ENCODE measurements at regions not wholly inside any gene's neighbourhood (a gene's known extent, or its start where the extent isn't known, plus 50 kb on each side); places are given as distances from the start of the nearest gene placed in this dataset.

DNA sequence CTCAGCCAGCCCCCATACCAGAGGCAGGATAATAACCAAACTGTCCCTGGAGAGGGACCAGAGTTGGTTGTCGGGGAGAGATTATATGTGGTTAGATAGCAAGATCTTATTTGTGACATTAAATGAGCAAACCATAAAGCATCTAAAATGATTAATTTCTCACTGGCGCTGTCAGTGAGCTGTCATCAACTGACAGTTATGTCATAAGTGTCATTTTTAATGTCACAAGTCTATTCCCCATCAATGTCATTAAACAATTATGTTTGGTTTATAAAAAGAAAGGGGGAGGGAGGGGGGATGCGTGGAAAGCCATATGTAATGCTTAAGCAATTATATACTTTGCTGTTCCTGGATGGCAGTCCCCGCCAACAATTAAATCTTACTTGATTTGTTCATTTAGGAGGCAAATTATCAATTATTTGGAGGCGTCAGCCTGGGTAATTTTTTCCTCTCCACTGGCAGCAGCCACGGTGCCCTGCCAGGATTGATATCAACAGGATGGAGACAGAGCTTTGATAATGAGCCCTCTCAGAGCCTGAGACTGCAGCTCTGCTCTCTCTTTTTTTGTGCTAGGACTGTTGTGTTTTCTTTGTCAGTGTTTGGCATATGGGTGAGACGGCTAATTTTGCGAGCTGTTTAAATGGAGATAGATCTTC is 333.6 kb upstream of the CAMK1G start:
- Histone ChIP-seq H3K4me1 (peaks cover 0 to 9% (median 2%) of the 10 kb centered on the region in 4 donors), H3K27ac (no peak overlapping the region), H3K9me3 (no peaks in the 10 kb centered on the region), H3K36me3 (no peaks in the 10 kb centered on the region), H3K4me3 (no peak overlapping the region), H3K27me3 (no peaks in the 10 kb centered on the region)
- WGBS, 2 donors, result 61 to 68% methylated on average over 8 of the region's 8 CpGs
- intact Hi-C loops (cut with DNase I), result no loop called here
- TF ChIP-seq POLR2AphosphoS5 (IDR thresholded peaks at IDR 0.05), result no peak
- no peak for TF ChIP-seq CTCF (IDR thresholded peaks at IDR 0.05)
- no peak for TF ChIP-seq EP300 (IDR thresholded peaks at IDR 0.05)
- no peak for TF ChIP-seq POLR2A (IDR thresholded peaks at IDR 0.05)
- DNase-seq, result no peak

- intact Hi-C loops (cut with DNase I), result no loop called here
- Histone ChIP-seq H3K36me3 (no peaks in the 10 kb centered on the region), H3K27ac (no peak overlapping the region), H3K9me3 (no peaks in the 10 kb centered on the region), H3K27me3 (no peaks in the 10 kb centered on the region), H3K4me1 (peaks cover 0 to 9% (median 2%) of the 10 kb centered on the region in 4 donors), H3K4me3 (no peak overlapping the region)
- DNase-seq, result no peak
- WGBS, 2 donors, result 37 to 88% methylated on average over 4 of the region's 4 CpGs
- no peak for TF ChIP-seq POLR2AphosphoS5 (IDR thresholded peaks at IDR 0.05)
- no peak for TF ChIP-seq EP300 (IDR thresholded peaks at IDR 0.05)
Observed at GRCh38 chr1:209250861-209251636, 332.5 kb upstream of the CAMK1G start.

DNA sequence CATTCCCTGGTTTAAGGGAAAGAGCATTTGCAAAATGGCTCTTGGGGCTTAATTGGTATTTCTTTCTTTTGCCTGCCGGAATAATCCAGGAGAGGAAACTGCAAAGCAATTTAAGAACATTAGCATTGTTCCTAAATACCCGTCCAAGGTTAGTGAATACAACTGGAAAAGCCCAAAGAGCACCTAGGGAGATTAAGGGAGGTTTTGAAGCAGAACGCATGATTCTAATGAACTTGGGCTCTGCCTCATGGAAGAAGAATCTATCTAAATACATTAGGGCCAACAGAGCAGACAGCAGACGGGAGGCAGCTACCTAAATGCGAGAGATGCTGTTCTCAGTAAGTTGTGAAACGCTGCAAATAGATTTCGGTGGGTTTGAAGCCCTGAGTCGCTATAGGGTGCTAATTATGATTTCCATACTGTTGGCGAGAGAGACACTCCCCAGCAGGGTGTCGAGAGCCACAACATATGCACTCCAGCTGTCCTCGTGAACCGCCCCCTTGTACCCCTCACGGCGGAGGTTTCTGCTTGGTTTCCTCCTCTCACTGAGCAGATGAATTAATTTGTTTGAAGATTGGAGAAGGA is 326.7 kb upstream of the CAMK1G start:
- no peak overlapping the region for H3K4me3 ChIP-seq
- H3K27ac ChIP-seq, result no peak overlapping the region
- H3K27me3 ChIP-seq, result no peaks in the 10 kb centered on the region
- peaks cover 0 to 5% (median under 1%) of the 10 kb centered on the region in 4 donors for H3K9me3 ChIP-seq
- no peaks in the 10 kb centered on the region for H3K4me1 ChIP-seq
- no peaks in the 10 kb centered on the region for H3K36me3 ChIP-seq
- WGBS, 2 donors, result 90 to 91% methylated on average over 14 of the region's 14 CpGs
- intact Hi-C loops (cut with DNase I), result no loop called here
- DNase-seq, result no peak
- no peak for TF ChIP-seq POLR2AphosphoS5 (IDR thresholded peaks at IDR 0.05)
- TF ChIP-seq POLR2A (IDR thresholded peaks at IDR 0.05), result no peak
- TF ChIP-seq CTCF (IDR thresholded peaks at IDR 0.05), result no peak
- TF ChIP-seq EP300 (IDR thresholded peaks at IDR 0.05), result no peak

- DNase-seq, result no peak
- Histone ChIP-seq H3K4me3 (no peak overlapping the region), H3K4me1 (no peaks in the 10 kb centered on the region), H3K36me3 (no peaks in the 10 kb centered on the region), H3K27me3 (no peaks in the 10 kb centered on the region), H3K27ac (no peak overlapping the region), H3K9me3 (peaks cover 0 to 5% (median under 1%) of the 10 kb centered on the region in 4 donors)
- intact Hi-C loops (cut with DNase I), result no loop called here
- TF ChIP-seq EP300 (IDR thresholded peaks at IDR 0.05), result no peak
- no peak for TF ChIP-seq POLR2AphosphoS5 (IDR thresholded peaks at IDR 0.05)
- no peak for TF ChIP-seq POLR2A (IDR thresholded peaks at IDR 0.05)
- TF ChIP-seq CTCF (IDR thresholded peaks at IDR 0.05), result no peak
- WGBS, 2 donors, result 89 to 94% methylated on average over 1 of the region's 1 CpG
Observed at GRCh38 chr1:209257454-209257853, 326.1 kb upstream of the CAMK1G start.

DNA sequence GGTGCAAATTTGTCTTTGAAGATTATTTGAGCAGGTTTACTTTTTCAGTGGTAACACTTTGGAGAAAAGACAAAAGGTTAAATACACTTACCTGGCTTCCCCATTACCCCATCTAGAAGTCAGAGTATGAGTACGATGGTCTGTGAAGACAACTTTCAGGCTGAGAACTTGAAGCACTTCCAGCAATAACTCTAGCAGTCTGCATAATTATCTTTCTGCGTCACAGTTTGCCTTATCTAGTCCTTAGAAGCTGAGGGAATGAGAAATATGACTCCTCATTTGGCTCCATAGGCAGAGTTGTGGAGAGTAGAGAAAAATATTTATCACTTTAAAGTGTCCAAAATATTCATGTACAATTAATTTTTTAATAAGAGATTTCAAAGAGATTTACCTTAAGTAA is 323.4 kb upstream of the CAMK1G start:
- DNase-seq, result no peak
- Histone ChIP-seq H3K27ac (no peak overlapping the region), H3K4me1 (peaks cover 0 to 1% (median under 1%) of the 10 kb centered on the region in 4 donors), H3K9me3 (peaks cover 0 to 5% (median under 1%) of the 10 kb centered on the region in 4 donors), H3K4me3 (no peak overlapping the region), H3K27me3 (no peaks in the 10 kb centered on the region), H3K36me3 (no peaks in the 10 kb centered on the region)
- 83 to 84% methylated on average over 2 of the region's 2 CpGs for WGBS, 2 donors
- no peak for TF ChIP-seq CTCF (IDR thresholded peaks at IDR 0.05)
- TF ChIP-seq POLR2A (IDR thresholded peaks at IDR 0.05), result no peak
- TF ChIP-seq EP300 (IDR thresholded peaks at IDR 0.05), result no peak
- no peak for TF ChIP-seq POLR2AphosphoS5 (IDR thresholded peaks at IDR 0.05)
- intact Hi-C loops (cut with DNase I), result no loop called here

Measured in sigmoid colon (tissue), 6 donors.